Adrenal gland (tissue), 5 donors: ENCODE measurements at regions not wholly inside any gene's neighbourhood (a gene's known extent, or its start where the extent isn't known, plus 50 kb on each side); places are given as distances from the start of the nearest gene placed in this dataset.

Source experiments
- CTCF ChIP-seq, 6 experiments: fragments of 450-650 bp in 4 of 6; fragments of 200-600 bp in 2 of 6; sonication (generic) in 1 of 6; IDR thresholded peaks; 1 replicate in 5 of 6; 2 replicates in 1 of 6; pipeline versions ENCODE4 v1.5.1 to v1.8.0; 2016 to 2021; ENCODE audit warnings: antibody characterized with exemption in 6 of 6, mild to moderate bottlenecking in 2 of 6, moderate library complexity in 1 of 6
- POLR2A ChIP-seq, 2 donors: fragments of 450-650 bp; IDR thresholded peaks; one replicate each; pipeline ENCODE4 v1.6.1; 2017; ENCODE audit warnings: antibody characterized with exemption in 2 of 2, mild to moderate bottlenecking in 2 of 2, moderate library complexity in 1 of 2
- donor health status: DM: no; HTN: no; CAD: no.

- TF ChIP-seq CTCF (IDR thresholded peaks at IDR 0.05) (no peak), POLR2A (IDR thresholded peaks at IDR 0.05) (no peak)
These were observed 116.8 kb downstream of the CDC5L start for GRCh38 chr6:44504301-44504791.
